Endodermal cell (in vitro differentiated cells): ENCODE measurements at regions not wholly inside any gene's neighbourhood (a gene's known extent, or its start where the extent isn't known, plus 50 kb on each side); places are given as distances from the start of the nearest gene placed in this dataset.
A peak's percentile ranks its signal among the peaks of the same experiment; 100 is the strongest.

Source experiments
- DNase-seq: peaks from one replicate; pipeline ENCODE4 v3.0.0-alpha.2; 2017
- H3K27ac ChIP-seq: 2 replicates; pipeline ENCODE4 v1.5.1; 2013; ENCODE audit warnings: mild to moderate bottlenecking, low read depth, low read length, moderate library complexity
- H3K27me3 ChIP-seq: 2 replicates; pipeline ENCODE4 v1.6.1; 2013; ENCODE audit warnings: mild to moderate bottlenecking, low read length, moderate library complexity; ENCODE audit not compliant: insufficient read depth, control insufficient read depth, poor library complexity, severe bottlenecking
- H3K36me3 ChIP-seq: 2 replicates; pipeline ENCODE4 v1.7.0; 2013; ENCODE audit warnings: mild to moderate bottlenecking, low read length, moderate library complexity; ENCODE audit not compliant: control insufficient read depth, insufficient read depth
- H3K4me1 ChIP-seq: one replicate; pipeline ENCODE4 v1.7.0; 2013; ENCODE audit warnings: low read length; ENCODE audit not compliant: control insufficient read depth, insufficient read depth
- H3K4me3 ChIP-seq: 2 replicates; pipeline ENCODE4 v1.5.1; 2013; ENCODE audit warnings: mild to moderate bottlenecking, low read length, moderate library complexity
- H3K9ac ChIP-seq: 2 replicates; pipeline ENCODE4 v1.6.1; 2013; ENCODE audit warnings: mild to moderate bottlenecking, low read length, moderate library complexity; ENCODE audit not compliant: poor library complexity, severe bottlenecking; ENCODE audit errors: extremely low read depth
- H3K9me3 ChIP-seq: 2 replicates; pipeline ENCODE4 v1.6.1; 2013; ENCODE audit warnings: mild to moderate bottlenecking, low read length, moderate library complexity; ENCODE audit not compliant: control insufficient read depth
- H3K27ac Mint-ChIP-seq: 2 replicates; pipeline ENCODE4 v1.8.0; 2020; ENCODE audit warnings: mixed read lengths
- H3K27me3 Mint-ChIP-seq: 2 replicates; pipeline ENCODE4 v1.8.0; 2021; ENCODE audit warnings: mild to moderate bottlenecking, mixed read lengths; ENCODE audit not compliant: insufficient read depth
- H3K36me3 Mint-ChIP-seq: 2 replicates; pipeline ENCODE4 v1.8.0; 2020; ENCODE audit warnings: low read depth, mixed read lengths
- H3K4me1 Mint-ChIP-seq: 2 replicates; pipeline ENCODE4 v1.8.0; 2020; ENCODE audit warnings: mixed read lengths
- H3K4me3 Mint-ChIP-seq: 2 replicates; pipeline ENCODE4 v1.8.0; 2020; ENCODE audit warnings: mild to moderate bottlenecking, moderate library complexity, mixed read lengths
- H3K9me3 Mint-ChIP-seq: 2 replicates; pipeline ENCODE4 v1.8.0; 2020; ENCODE audit warnings: mild to moderate bottlenecking, mixed read lengths
- WGBS, 2 experiments: methylation state at CpG; one replicate each; pipeline versions ENCODE4 v1.1.5 to v1.1.7; 2013; ENCODE audit warnings: missing lambda C conversion rate in 2 of 2, mixed read lengths in 1 of 2; ENCODE audit not compliant: insufficient coverage in 1 of 2, insufficient read length in 1 of 2; 5-methylcytosine and 5-hydroxymethylcytosine counted together
- TF ChIP-seq, protein P1 (sequence below): fragments of 200-600 bp; sonication (generic); conservative IDR thresholded peaks from 2 replicates; pipeline ENCODE4 v1.5.0; 2021; ENCODE audit warnings: antibody characterized with exemption, mild to moderate bottlenecking

DNA sequence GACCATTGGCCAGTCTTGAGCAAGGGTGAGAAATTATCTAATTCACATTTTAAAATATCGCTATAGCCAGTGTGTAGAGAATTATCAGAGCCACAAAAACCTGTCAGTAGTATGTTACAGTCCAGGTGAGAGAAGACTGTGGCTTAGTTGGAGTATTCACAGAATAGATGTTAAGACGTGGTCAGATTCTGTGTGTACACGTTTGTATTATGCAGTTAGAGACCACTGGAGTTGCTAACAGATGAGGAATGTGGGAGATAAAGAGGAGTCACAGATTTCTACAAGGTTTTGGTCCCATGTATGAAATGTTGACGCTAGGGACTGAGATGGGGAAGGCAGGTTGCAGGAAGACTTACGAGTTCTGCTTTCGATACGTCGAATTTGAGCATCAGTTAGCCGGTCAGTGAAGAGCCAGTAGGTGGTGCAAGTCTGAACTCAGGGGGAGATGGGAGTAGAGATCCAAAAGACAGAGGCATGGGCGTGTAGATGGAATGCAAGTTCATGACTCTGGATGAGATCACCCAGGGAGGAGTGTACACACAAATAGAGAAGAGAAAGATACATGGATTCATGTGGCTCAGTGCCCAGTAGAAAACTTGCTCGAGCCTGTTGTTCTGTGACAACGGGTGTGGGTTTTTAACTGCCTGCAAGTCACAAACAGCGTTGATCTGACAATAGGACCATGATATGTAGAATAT, 114.8 kb upstream of the FLRT2 start:
- Mint-ChIP-seq H3K36me3 (no peaks in the 10 kb centered on the region), H3K9me3 (no peaks in the 10 kb centered on the region), H3K27me3 (no peaks in the 10 kb centered on the region), H3K4me3 (no peak overlapping the region), H3K27ac (no peak overlapping the region), H3K4me1 (peaks cover 10% of the 10 kb centered on the region)
- Histone ChIP-seq H3K27me3 (no peaks in the 10 kb centered on the region), H3K4me3 (no peak overlapping the region), H3K9ac (no peak overlapping the region), H3K36me3 (no peaks in the 10 kb centered on the region), H3K27ac (no peak overlapping the region), H3K4me1 (no peaks in the 10 kb centered on the region), H3K9me3 (no peaks in the 10 kb centered on the region)
- 88 to 93% methylated on average over 8 to 13 of the region's 13 CpGs for WGBS, 2 experiments
- DNase-seq, result peak; percentile 67
- TF ChIP-seq, protein P1, sequence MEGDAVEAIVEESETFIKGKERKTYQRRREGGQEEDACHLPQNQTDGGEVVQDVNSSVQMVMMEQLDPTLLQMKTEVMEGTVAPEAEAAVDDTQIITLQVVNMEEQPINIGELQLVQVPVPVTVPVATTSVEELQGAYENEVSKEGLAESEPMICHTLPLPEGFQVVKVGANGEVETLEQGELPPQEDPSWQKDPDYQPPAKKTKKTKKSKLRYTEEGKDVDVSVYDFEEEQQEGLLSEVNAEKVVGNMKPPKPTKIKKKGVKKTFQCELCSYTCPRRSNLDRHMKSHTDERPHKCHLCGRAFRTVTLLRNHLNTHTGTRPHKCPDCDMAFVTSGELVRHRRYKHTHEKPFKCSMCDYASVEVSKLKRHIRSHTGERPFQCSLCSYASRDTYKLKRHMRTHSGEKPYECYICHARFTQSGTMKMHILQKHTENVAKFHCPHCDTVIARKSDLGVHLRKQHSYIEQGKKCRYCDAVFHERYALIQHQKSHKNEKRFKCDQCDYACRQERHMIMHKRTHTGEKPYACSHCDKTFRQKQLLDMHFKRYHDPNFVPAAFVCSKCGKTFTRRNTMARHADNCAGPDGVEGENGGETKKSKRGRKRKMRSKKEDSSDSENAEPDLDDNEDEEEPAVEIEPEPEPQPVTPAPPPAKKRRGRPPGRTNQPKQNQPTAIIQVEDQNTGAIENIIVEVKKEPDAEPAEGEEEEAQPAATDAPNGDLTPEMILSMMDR, result peak; percentile 70

GRCh38 chr14:85416771-85417170, 113.2 kb upstream of the FLRT2 start:
- no peaks in the 10 kb centered on the region for H3K36me3 Mint-ChIP-seq
- H3K9me3 Mint-ChIP-seq, result no peaks in the 10 kb centered on the region
- no peaks in the 10 kb centered on the region for H3K27me3 Mint-ChIP-seq
- TF ChIP-seq, protein P1, result no peak
- Histone ChIP-seq H3K9ac (no peak overlapping the region), H3K9me3 (no peaks in the 10 kb centered on the region), H3K4me1 (no peaks in the 10 kb centered on the region), H3K27me3 (no peaks in the 10 kb centered on the region), H3K27ac (no peak overlapping the region), H3K36me3 (no peaks in the 10 kb centered on the region), H3K4me3 (no peak overlapping the region)
- peaks cover 3% of the 10 kb centered on the region for H3K4me1 Mint-ChIP-seq
- H3K27ac Mint-ChIP-seq, result no peak overlapping the region
- no peak for DNase-seq
- H3K4me3 Mint-ChIP-seq, result no peak overlapping the region
- WGBS, 2 experiments, result 76 to 79% methylated on average over 2 of the region's 2 CpGs

DNA sequence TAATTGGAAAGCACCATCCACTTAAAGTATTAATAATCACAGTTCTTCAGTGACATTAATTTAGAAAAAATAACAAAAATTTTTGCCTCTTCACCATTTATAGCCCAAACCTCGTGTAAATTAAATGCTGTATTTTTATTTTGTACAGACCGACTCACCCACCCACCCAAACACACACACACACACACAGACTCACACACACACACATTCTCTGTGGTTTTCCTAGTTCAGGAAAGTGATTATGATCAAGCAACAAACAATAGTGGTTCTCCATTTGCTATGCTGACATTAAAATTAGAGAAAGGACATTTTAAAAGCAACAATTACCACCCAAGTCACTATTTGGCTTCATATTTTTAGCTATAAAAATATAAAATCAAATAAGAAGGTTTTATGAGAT, 112.5 kb upstream of the FLRT2 start:
- Histone ChIP-seq H3K9me3 (no peaks in the 10 kb centered on the region), H3K4me1 (no peaks in the 10 kb centered on the region), H3K27me3 (no peaks in the 10 kb centered on the region), H3K27ac (no peak overlapping the region), H3K4me3 (no peak overlapping the region), H3K9ac (no peak overlapping the region), H3K36me3 (no peaks in the 10 kb centered on the region)
- TF ChIP-seq, protein P1, result no peak
- H3K9me3 Mint-ChIP-seq, result no peaks in the 10 kb centered on the region
- no peak for DNase-seq
- H3K36me3 Mint-ChIP-seq, result no peaks in the 10 kb centered on the region
- no peaks in the 10 kb centered on the region for H3K27me3 Mint-ChIP-seq
- H3K4me1 Mint-ChIP-seq, result peaks cover 3% of the 10 kb centered on the region
- H3K27ac Mint-ChIP-seq, result no peak overlapping the region
- whole genome bisulfite sequencing, 2 experiments, result 100% methylated on average over 2 of the region's 2 CpGs; no CpG with 5 or more reads in 1 of the 2 experiments
- H3K4me3 Mint-ChIP-seq, result no peak overlapping the region
